ENCODE measurements at regions not wholly inside any gene's neighbourhood (a gene's known extent, or its start where the extent isn't known, plus 50 kb on each side); places are given as distances from the start of the nearest gene placed in this dataset.

GRCh38 chr2:193690572-193690971 lies 1495.8 kb upstream of the TMEFF2 start:
- no peaks in the 10 kb centered on the region for H3K4me1 Mint-ChIP-seq
- H3K27me3 Mint-ChIP-seq: no peaks in the 10 kb centered on the region
- H3K27ac Mint-ChIP-seq: no peak overlapping the region
- DNase-seq: no peak
- H3K9me3 Mint-ChIP-seq: no peaks in the 10 kb centered on the region
- no peaks in the 10 kb centered on the region for H3K36me3 Mint-ChIP-seq
- no peak overlapping the region for H3K4me3 Mint-ChIP-seq

GRCh38 chr2:193687195-193687594 lies 1492.5 kb upstream of the TMEFF2 start:
- no peaks in the 10 kb centered on the region for H3K9me3 Mint-ChIP-seq
- H3K36me3 Mint-ChIP-seq: no peaks in the 10 kb centered on the region
- no peak overlapping the region for H3K4me3 Mint-ChIP-seq
- no peaks in the 10 kb centered on the region for H3K4me1 Mint-ChIP-seq
- H3K27ac Mint-ChIP-seq: no peak overlapping the region
- peaks cover 3% of the 10 kb centered on the region for H3K27me3 Mint-ChIP-seq
- no peak for DNase-seq

- no peak overlapping the region for H3K27ac Mint-ChIP-seq
- no peaks in the 10 kb centered on the region for H3K36me3 Mint-ChIP-seq
- DNase-seq: no peak
- no peaks in the 10 kb centered on the region for H3K9me3 Mint-ChIP-seq
- no peaks in the 10 kb centered on the region for H3K27me3 Mint-ChIP-seq
- H3K4me3 Mint-ChIP-seq: no peak overlapping the region
- no peaks in the 10 kb centered on the region for H3K4me1 Mint-ChIP-seq
Observed at GRCh38 chr2:193679847-193680246, 1485.1 kb upstream of the TMEFF2 start.

GRCh38 chr2:193670478-193670877 lies 1475.7 kb upstream of the TMEFF2 start:
- no peaks in the 10 kb centered on the region for H3K9me3 Mint-ChIP-seq
- DNase-seq: no peak
- no peak overlapping the region for H3K4me3 Mint-ChIP-seq
- no peaks in the 10 kb centered on the region for H3K36me3 Mint-ChIP-seq
- no peaks in the 10 kb centered on the region for H3K27me3 Mint-ChIP-seq
- no peak overlapping the region for H3K27ac Mint-ChIP-seq
- no peaks in the 10 kb centered on the region for H3K4me1 Mint-ChIP-seq

GRCh38 chr2:193668557-193669323 lies 1474.0 kb upstream of the TMEFF2 start:
- no peaks in the 10 kb centered on the region for H3K4me1 Mint-ChIP-seq
- no peak overlapping the region for H3K27ac Mint-ChIP-seq
- no peak overlapping the region for H3K4me3 Mint-ChIP-seq
- no peaks in the 10 kb centered on the region for H3K36me3 Mint-ChIP-seq
- DNase-seq: no peak
- no peaks in the 10 kb centered on the region for H3K27me3 Mint-ChIP-seq
- no peaks in the 10 kb centered on the region for H3K9me3 Mint-ChIP-seq

GRCh38 chr2:193627927-193628272 lies 1433.2 kb upstream of the TMEFF2 start:
- no peaks in the 10 kb centered on the region for H3K36me3 Mint-ChIP-seq

GRCh38 chr2:193627187-193627926 lies 1432.6 kb upstream of the TMEFF2 start:
- Mint-ChIP-seq H3K9me3 (peaks cover 1% of the 10 kb centered on the region), H3K27me3 (no peaks in the 10 kb centered on the region), H3K27ac (no peak overlapping the region), H3K4me1 (no peaks in the 10 kb centered on the region), H3K4me3 (no peak overlapping the region), H3K36me3 (no peaks in the 10 kb centered on the region)
- no peak for DNase-seq

More at GRCh38 chr2:193627927-193628272, 1433.2 kb upstream of the TMEFF2 start:
- DNase-seq: no peak
- peaks cover 1% of the 10 kb centered on the region for H3K9me3 Mint-ChIP-seq
- H3K4me3 Mint-ChIP-seq: no peak overlapping the region
- H3K27me3 Mint-ChIP-seq: no peaks in the 10 kb centered on the region
- no peaks in the 10 kb centered on the region for H3K4me1 Mint-ChIP-seq
- no peak overlapping the region for H3K27ac Mint-ChIP-seq

GRCh38 chr2:193608451-193608850 lies 1413.7 kb upstream of the TMEFF2 start:
- Mint-ChIP-seq H3K4me1 (no peaks in the 10 kb centered on the region), H3K27me3 (no peaks in the 10 kb centered on the region), H3K4me3 (no peak overlapping the region), H3K27ac (no peak overlapping the region), H3K36me3 (no peaks in the 10 kb centered on the region), H3K9me3 (no peaks in the 10 kb centered on the region)
- no peak for DNase-seq

- H3K4me3 Mint-ChIP-seq: no peak overlapping the region
Observed at GRCh38 chr2:193590831-193591230, 1396.1 kb upstream of the TMEFF2 start.

GRCh38 chr2:193584522-193584938 lies 1389.8 kb upstream of the TMEFF2 start:
- no peak overlapping the region for H3K27ac Mint-ChIP-seq
- peak; percentile 1 for DNase-seq

More at GRCh38 chr2:193590831-193591230, 1396.1 kb upstream of the TMEFF2 start:
- no peaks in the 10 kb centered on the region for H3K36me3 Mint-ChIP-seq
- peaks cover under 1% of the 10 kb centered on the region for H3K9me3 Mint-ChIP-seq
- no peaks in the 10 kb centered on the region for H3K4me1 Mint-ChIP-seq
- H3K27me3 Mint-ChIP-seq: peaks cover 3% of the 10 kb centered on the region
- DNase-seq: no peak
- no peak overlapping the region for H3K27ac Mint-ChIP-seq

GRCh38 chr2:193583638-193584400 lies 1389.1 kb upstream of the TMEFF2 start:
- Mint-ChIP-seq H3K4me1 (no peaks in the 10 kb centered on the region), H3K4me3 (no peak overlapping the region), H3K27me3 (no peaks in the 10 kb centered on the region), H3K36me3 (no peaks in the 10 kb centered on the region), H3K9me3 (peaks cover 2% of the 10 kb centered on the region), H3K27ac (no peak overlapping the region)
- no peak for DNase-seq

More at GRCh38 chr2:193584522-193584938, 1389.8 kb upstream of the TMEFF2 start:
- Mint-ChIP-seq H3K9me3 (peaks cover under 1% of the 10 kb centered on the region), H3K36me3 (no peaks in the 10 kb centered on the region), H3K4me1 (no peaks in the 10 kb centered on the region), H3K27me3 (no peaks in the 10 kb centered on the region), H3K4me3 (no peak overlapping the region)

GRCh38 chr2:193581807-193582206 lies 1387.1 kb upstream of the TMEFF2 start:
- H3K36me3 Mint-ChIP-seq: no peaks in the 10 kb centered on the region
- H3K4me1 Mint-ChIP-seq: no peaks in the 10 kb centered on the region
- H3K4me3 Mint-ChIP-seq: no peak overlapping the region
- H3K27me3 Mint-ChIP-seq: no peaks in the 10 kb centered on the region
- no peak overlapping the region for H3K27ac Mint-ChIP-seq
- peaks cover 2% of the 10 kb centered on the region for H3K9me3 Mint-ChIP-seq
- no peak for DNase-seq

GRCh38 chr2:193580176-193580950 lies 1385.6 kb upstream of the TMEFF2 start:
- H3K27ac Mint-ChIP-seq: no peak overlapping the region

GRCh38 chr2:193566886-193567285 lies 1372.2 kb upstream of the TMEFF2 start:
- DNase-seq: no peak
- Mint-ChIP-seq H3K36me3 (no peaks in the 10 kb centered on the region), H3K4me3 (no peak overlapping the region), H3K4me1 (no peaks in the 10 kb centered on the region), H3K9me3 (no peaks in the 10 kb centered on the region), H3K27me3 (no peaks in the 10 kb centered on the region), H3K27ac (no peak overlapping the region)

More at GRCh38 chr2:193580176-193580950, 1385.6 kb upstream of the TMEFF2 start:
- Mint-ChIP-seq H3K27me3 (no peaks in the 10 kb centered on the region), H3K9me3 (peaks cover 2% of the 10 kb centered on the region), H3K4me3 (no peak overlapping the region), H3K36me3 (no peaks in the 10 kb centered on the region), H3K4me1 (no peaks in the 10 kb centered on the region)
- no peak for DNase-seq
